ENCODE measurements at regions not wholly inside any gene's neighbourhood (a gene's known extent, or its start where the extent isn't known, plus 50 kb on each side); places are given as distances from the start of the nearest gene placed in this dataset.

GRCh38 chr16:59088431-59088830, 354.3 kb upstream of the GOT2 start:
- H3K4me3 ChIP-seq (ENCODE audit: low read depth, low read length): no peak overlapping the region
- DNase-seq (ENCODE audit: low read depth): no peak
- H3K27me3 ChIP-seq (ENCODE audit: control insufficient read depth, insufficient read depth, low read length): no peaks in the 10 kb centered on the region
- TF ChIP-seq CTCF (IDR thresholded peaks at IDR 0.05; ENCODE audit: insufficient read depth, low read depth, low read length): no peak
- CTCF ChIA-PET: no interaction called here
- no peaks in the 10 kb centered on the region for H3K36me3 ChIP-seq (ENCODE audit: control insufficient read depth, insufficient read depth, low read length)
- POLR2A ChIA-PET: no interaction called here

GRCh38 chr16:59087641-59088040, 353.5 kb upstream of the GOT2 start:
- H3K4me3 ChIP-seq (ENCODE audit: low read depth, low read length): no peak overlapping the region
- TF ChIP-seq CTCF (IDR thresholded peaks at IDR 0.05; ENCODE audit: insufficient read depth, low read depth, low read length): no peak
- no peak for DNase-seq (ENCODE audit: low read depth)
- ChIA-PET CTCF (no interaction called here), POLR2A (no interaction called here)
- H3K27me3 ChIP-seq (ENCODE audit: control insufficient read depth, insufficient read depth, low read length): no peaks in the 10 kb centered on the region
- no peaks in the 10 kb centered on the region for H3K36me3 ChIP-seq (ENCODE audit: control insufficient read depth, insufficient read depth, low read length)

DNA sequence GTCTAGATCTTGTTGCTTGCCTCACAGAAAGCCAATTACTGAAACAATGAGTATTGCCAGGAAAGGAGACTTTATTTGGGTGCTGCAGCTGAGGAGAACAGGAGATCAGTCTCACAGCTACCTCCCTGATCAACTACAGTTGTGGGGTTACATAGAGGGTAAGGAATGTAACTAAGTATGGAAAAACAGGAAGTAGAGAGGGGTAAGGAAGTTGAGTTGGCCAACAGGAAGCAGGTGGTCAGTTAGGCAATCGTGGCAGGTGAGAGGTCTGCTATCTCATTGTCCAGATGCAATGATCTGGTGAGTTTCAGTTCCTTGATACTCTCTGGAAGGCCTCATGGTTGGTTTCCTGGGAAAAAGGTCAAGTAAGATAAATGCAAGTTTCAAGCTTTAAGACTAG, 333.1 kb upstream of the GOT2 start:
- Histone ChIP-seq H3K4me3 (ENCODE audit: low read depth, low read length) (no peak overlapping the region), H3K36me3 (ENCODE audit: control insufficient read depth, insufficient read depth, low read length) (no peaks in the 10 kb centered on the region), H3K27me3 (ENCODE audit: control insufficient read depth, insufficient read depth, low read length) (no peaks in the 10 kb centered on the region)
- ChIA-PET POLR2A (no interaction called here), CTCF (no interaction called here)
- no peak for DNase-seq (ENCODE audit: low read depth)
- TF ChIP-seq CTCF (IDR thresholded peaks at IDR 0.05; ENCODE audit: insufficient read depth, low read depth, low read length): no peak

- Histone ChIP-seq H3K4me3 (ENCODE audit: low read depth, low read length) (no peak overlapping the region), H3K36me3 (ENCODE audit: control insufficient read depth, insufficient read depth, low read length) (no peaks in the 10 kb centered on the region), H3K27me3 (ENCODE audit: control insufficient read depth, insufficient read depth, low read length) (no peaks in the 10 kb centered on the region)
- POLR2A ChIA-PET: no interaction called here
- TF ChIP-seq CTCF (IDR thresholded peaks at IDR 0.05; ENCODE audit: insufficient read depth, low read depth, low read length): no peak
- peak; percentile 72 for DNase-seq (ENCODE audit: low read depth)
- CTCF ChIA-PET: interaction anchor here (0.6 kb wide), 1 partner anchor 10 kb away, joined by 3 read pairs; no protein-coding TSS in a partner anchor
These were observed 326.1 kb upstream of the GOT2 start for GRCh38 chr16:59060207-59060606.

- no peak for TF ChIP-seq CTCF (IDR thresholded peaks at IDR 0.05; ENCODE audit: insufficient read depth, low read depth, low read length)
- no peak overlapping the region for H3K4me3 ChIP-seq (ENCODE audit: low read depth, low read length)
- POLR2A ChIA-PET: no interaction called here
- no peaks in the 10 kb centered on the region for H3K27me3 ChIP-seq (ENCODE audit: control insufficient read depth, insufficient read depth, low read length)
- DNase-seq (ENCODE audit: low read depth): no peak
- no peaks in the 10 kb centered on the region for H3K36me3 ChIP-seq (ENCODE audit: control insufficient read depth, insufficient read depth, low read length)
- CTCF ChIA-PET: no interaction called here
These were observed 324.1 kb upstream of the GOT2 start for GRCh38 chr16:59058250-59058649.

All from BJ (cell line).